HEK293 (cell line): ENCODE measurements at regions not wholly inside any gene's neighbourhood (a gene's known extent, or its start where the extent isn't known, plus 50 kb on each side); places are given as distances from the start of the nearest gene placed in this dataset.

Experiments used
- CTCF ChIA-PET: fragments of 350-600 bp; formaldehyde crosslinking; extraction: SDS; loops from one replicate; lab custom pipeline; 2021; ENCODE audit warnings: antibody characterized with exemption; lab: Yijun Ruan, JAX
- POLR2A ChIA-PET: fragments of 300-600 bp; formaldehyde crosslinking; extraction: SDS; loops from one replicate; lab custom pipeline; 2020; ENCODE audit warnings: antibody characterized with exemption, inconsistent platforms; lab: Yijun Ruan, JAX
- H3K27ac ChIP-seq: fragments of 200-500 bp; sonication (Bioruptor generic); 2 replicates; pipeline ENCODE4 v1.5.1; 2014; ENCODE audit warnings: low read depth, low read length, control low read depth, inconsistent platforms; ENCODE audit errors: extremely low read depth
- H3K36me3 ChIP-seq, 2 experiments: fragments of 200-500 bp in 1 of 2; sonication (Bioruptor generic) in 1 of 2; 1 replicate in 1 of 2; 2 replicates in 1 of 2; pipeline ENCODE4 v1.5.1; 2014 to 2017; ENCODE audit warnings: inconsistent platforms in 2 of 2, low read length in 2 of 2; ENCODE audit not compliant: control insufficient read depth in 2 of 2, insufficient read depth in 1 of 2
- H3K4me1 ChIP-seq: fragments of 200-500 bp; sonication (Bioruptor generic); 2 replicates; pipeline ENCODE4 v1.5.1; 2014; ENCODE audit warnings: mild to moderate bottlenecking, low read length, inconsistent platforms; ENCODE audit not compliant: control insufficient read depth, insufficient read depth
- H3K4me3 ChIP-seq: 2 replicates; pipeline ENCODE4 v1.5.1; 2011; ENCODE audit warnings: low read depth, mild to moderate bottlenecking, control low read depth, low read length, moderate library complexity
- H3K9me3 ChIP-seq: fragments of 200-500 bp; sonication (Bioruptor generic); 2 replicates; pipeline ENCODE4 v1.5.1; 2014; ENCODE audit warnings: low read depth, low read length, inconsistent platforms; ENCODE audit not compliant: control insufficient read depth, insufficient read depth
- CTCF ChIP-seq: fragments of 450-650 bp; formaldehyde crosslinking; IDR thresholded peaks from 2 replicates; pipeline ENCODE4 v1.5.1; 2016; ENCODE audit warnings: missing biosample characterization, missing genetic modification characterization
- FEZF1 ChIP-seq: fragments of 450-650 bp; formaldehyde crosslinking; IDR thresholded peaks from 2 replicates; pipeline ENCODE4 v1.5.1; 2016; ENCODE audit warnings: missing biosample characterization, missing genetic modification characterization
- IKZF3 ChIP-seq: fragments of 450-650 bp; IDR thresholded peaks from 2 replicates; pipeline ENCODE4 v1.5.0; 2018; ENCODE audit warnings: missing biosample characterization, mild to moderate bottlenecking, missing genetic modification characterization, moderate library complexity
- KLF10 ChIP-seq: fragments of 450-650 bp; IDR thresholded peaks from 2 replicates; pipeline ENCODE4 v1.5.1; 2018; ENCODE audit warnings: missing biosample characterization, mild to moderate bottlenecking, missing genetic modification characterization
- REST ChIP-seq: fragments of 450-650 bp; formaldehyde crosslinking; IDR thresholded peaks from 2 replicates; pipeline ENCODE4 v1.5.1; 2016; ENCODE audit warnings: missing biosample characterization, missing genetic modification characterization
- ZBTB17 ChIP-seq: fragments of 450-650 bp; formaldehyde crosslinking; IDR thresholded peaks from 2 replicates; pipeline ENCODE4 v1.5.1; 2016; ENCODE audit warnings: missing biosample characterization, missing genetic modification characterization
- ZFP37 ChIP-seq: fragments of 450-650 bp; formaldehyde crosslinking; IDR thresholded peaks from 2 replicates; pipeline ENCODE4 v1.5.1; 2016; ENCODE audit warnings: missing biosample characterization, missing genetic modification characterization
- ZNF324 ChIP-seq: fragments of 450-650 bp; formaldehyde crosslinking; IDR thresholded peaks from 2 replicates; pipeline ENCODE4 v1.5.1; 2016; ENCODE audit warnings: missing biosample characterization, missing genetic modification characterization
- ZNF585B ChIP-seq: fragments of 450-650 bp; formaldehyde crosslinking; IDR thresholded peaks from 2 replicates; pipeline ENCODE4 v1.5.1; 2016; ENCODE audit warnings: missing biosample characterization, missing genetic modification characterization
- ZNF791 ChIP-seq: fragments of 450-650 bp; formaldehyde crosslinking; IDR thresholded peaks from 2 replicates; pipeline ENCODE4 v1.5.1; 2016; ENCODE audit warnings: missing biosample characterization, missing genetic modification characterization
- ZSCAN16 ChIP-seq: fragments of 450-650 bp; formaldehyde crosslinking; IDR thresholded peaks from 2 replicates; pipeline ENCODE4 v1.5.1; 2016; ENCODE audit warnings: missing biosample characterization, missing genetic modification characterization
- ZSCAN30 ChIP-seq: fragments of 450-650 bp; IDR thresholded peaks from 2 replicates; pipeline ENCODE4 v1.5.1; 2018; ENCODE audit warnings: missing biosample characterization, mild to moderate bottlenecking, missing genetic modification characterization, moderate library complexity

GRCh38 chr17:5680766-5681165 is 96.5 kb upstream of the NLRP1 start (continued):
- TF ChIP-seq CTCF (no peak), KLF10 (tag by site-specific recombination) (no peak)

GRCh38 chr17:5683241-5683640 is 98.9 kb upstream of the NLRP1 start:
- Histone ChIP-seq H3K36me3 (no peaks in the 10 kb centered on the region), H3K9me3 (no peaks in the 10 kb centered on the region), H3K27ac (no peak overlapping the region), H3K4me1 (no peaks in the 10 kb centered on the region), H3K4me3 (no peak overlapping the region)
- ChIA-PET POLR2A (no interaction called here), CTCF (no interaction called here)
- no peak for TF ChIP-seq ZNF324 (tag by site-specific recombination)
- TF ChIP-seq IKZF3: no peak
- no peak for TF ChIP-seq ZFP37 (tag by site-specific recombination)

GRCh38 chr17:5686074-5686635 is 101.8 kb upstream of the NLRP1 start:
- no peak for TF ChIP-seq REST (tag by site-specific recombination)
- peak; percentile 28; the same call in 1 of the 2 replicates for TF ChIP-seq ZNF585B
- H3K27ac ChIP-seq: no peak overlapping the region
- no peak overlapping the region for H3K4me3 ChIP-seq
- no peaks in the 10 kb centered on the region for H3K4me1 ChIP-seq
- ChIA-PET POLR2A (no interaction called here), CTCF (interaction anchor here (0.6 to 0.7 kb wide), 2 partner anchors 26 to 95 kb away, joined by 3 read pairs; no protein-coding TSS in a partner anchor)
- no peaks in the 10 kb centered on the region for H3K9me3 ChIP-seq
- H3K36me3 ChIP-seq: no peaks in the 10 kb centered on the region

GRCh38 chr17:5687646-5688045 is 103.3 kb upstream of the NLRP1 start:
- TF ChIP-seq ZSCAN30 (tag by site-specific recombination) (no peak), FEZF1 (no peak), ZNF791 (tag by site-specific recombination) (no peak), ZBTB17 (tag by site-specific recombination) (peak; percentile 39; the same call in 1 of the 2 replicates), ZSCAN16 (tag by site-specific recombination) (no peak)
- Histone ChIP-seq H3K27ac (no peak overlapping the region), H3K4me1 (no peaks in the 10 kb centered on the region), H3K36me3 (no peaks in the 10 kb centered on the region), H3K9me3 (no peaks in the 10 kb centered on the region), H3K4me3 (no peak overlapping the region)
- CTCF ChIA-PET: interaction anchor here (0.6 kb wide), 1 partner anchor 19 kb away, joined by 4 read pairs; no protein-coding TSS in a partner anchor
- POLR2A ChIA-PET: no interaction called here
